ENCODE measurements at regions not wholly inside any gene's neighbourhood (a gene's known extent, or its start where the extent isn't known, plus 50 kb on each side); places are given as distances from the start of the nearest gene placed in this dataset.

DNA sequence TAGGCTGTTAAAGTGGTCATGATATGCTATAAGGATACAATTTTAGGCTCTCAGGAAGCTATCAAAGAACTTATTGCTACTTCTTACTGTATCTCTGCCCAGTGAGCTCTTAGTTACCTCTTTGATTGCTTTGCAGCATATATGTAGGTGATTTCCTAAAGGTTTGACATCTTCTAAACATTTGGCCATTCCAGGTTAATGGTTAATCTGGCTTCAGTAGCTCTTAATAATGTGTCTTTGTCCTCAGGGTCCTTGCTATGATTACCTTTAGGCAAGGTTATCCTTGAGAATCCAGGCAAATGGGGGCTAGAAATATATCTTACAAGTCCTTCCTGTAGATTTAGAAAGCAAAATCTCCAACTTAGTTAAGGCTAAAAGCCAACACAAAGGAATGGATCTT, 575.4 kb downstream of the TFAP2B start:
- TF ChIP-seq EZH2 (IDR thresholded peaks at IDR 0.05), result no peak
- TF ChIP-seq, protein P1, sequence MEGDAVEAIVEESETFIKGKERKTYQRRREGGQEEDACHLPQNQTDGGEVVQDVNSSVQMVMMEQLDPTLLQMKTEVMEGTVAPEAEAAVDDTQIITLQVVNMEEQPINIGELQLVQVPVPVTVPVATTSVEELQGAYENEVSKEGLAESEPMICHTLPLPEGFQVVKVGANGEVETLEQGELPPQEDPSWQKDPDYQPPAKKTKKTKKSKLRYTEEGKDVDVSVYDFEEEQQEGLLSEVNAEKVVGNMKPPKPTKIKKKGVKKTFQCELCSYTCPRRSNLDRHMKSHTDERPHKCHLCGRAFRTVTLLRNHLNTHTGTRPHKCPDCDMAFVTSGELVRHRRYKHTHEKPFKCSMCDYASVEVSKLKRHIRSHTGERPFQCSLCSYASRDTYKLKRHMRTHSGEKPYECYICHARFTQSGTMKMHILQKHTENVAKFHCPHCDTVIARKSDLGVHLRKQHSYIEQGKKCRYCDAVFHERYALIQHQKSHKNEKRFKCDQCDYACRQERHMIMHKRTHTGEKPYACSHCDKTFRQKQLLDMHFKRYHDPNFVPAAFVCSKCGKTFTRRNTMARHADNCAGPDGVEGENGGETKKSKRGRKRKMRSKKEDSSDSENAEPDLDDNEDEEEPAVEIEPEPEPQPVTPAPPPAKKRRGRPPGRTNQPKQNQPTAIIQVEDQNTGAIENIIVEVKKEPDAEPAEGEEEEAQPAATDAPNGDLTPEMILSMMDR (IDR thresholded peaks at IDR 0.05), result no peak
- no peak for TF ChIP-seq EZH2phosphoT487 (IDR thresholded peaks at IDR 0.05)
